RKO (cell line): ENCODE measurements at regions not wholly inside any gene's neighbourhood (a gene's known extent, or its start where the extent isn't known, plus 50 kb on each side); places are given as distances from the start of the nearest gene placed in this dataset.
A peak's percentile ranks its signal among the peaks of the same experiment; 100 is the strongest.

Experiments
- DNase-seq: peaks from one replicate; pipeline ENCODE4 v3.0.0-alpha.2; 2016; ENCODE audit warnings: low spot score

DNA sequence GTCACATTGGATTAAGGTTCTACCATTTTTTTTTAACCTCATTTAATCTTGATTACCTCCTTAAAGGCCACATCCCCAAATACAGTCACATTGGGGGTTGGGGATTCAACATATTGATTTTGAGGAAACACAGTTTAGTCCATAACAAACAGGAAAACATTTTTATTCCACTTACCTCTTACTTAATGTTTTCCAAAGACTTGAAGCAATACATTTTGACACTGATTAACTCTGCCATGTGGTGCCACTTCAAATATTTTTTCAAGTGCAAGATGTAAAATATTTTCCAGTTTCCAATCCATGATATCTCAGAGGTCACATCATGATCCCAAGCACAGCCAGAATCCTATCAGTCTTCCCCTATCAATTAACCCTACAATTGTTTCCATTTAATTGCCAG, 548.0 kb downstream of the CSNK1G3 start:
- no peak for DNase-seq

DNA sequence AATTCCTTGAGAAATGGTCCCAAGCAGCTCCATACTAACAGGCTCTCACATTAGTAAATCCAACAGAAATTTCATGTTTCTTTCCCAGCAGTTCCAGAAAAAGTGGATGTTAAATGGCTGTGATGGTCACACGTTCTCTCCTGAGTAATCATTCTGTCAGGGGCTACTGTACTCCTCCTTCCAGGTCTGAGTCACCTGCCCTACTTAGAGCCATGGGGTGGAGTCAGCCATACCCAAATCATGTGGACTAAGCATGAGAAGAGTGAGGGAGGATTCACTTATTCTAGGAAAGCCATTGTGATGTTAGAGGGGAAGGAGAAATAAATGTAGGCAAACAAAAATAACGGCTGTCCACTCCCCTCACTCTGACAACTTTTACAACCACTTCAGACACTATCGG, 547.2 kb downstream of the CSNK1G3 start:
- peak; percentile 24 for DNase-seq

DNA sequence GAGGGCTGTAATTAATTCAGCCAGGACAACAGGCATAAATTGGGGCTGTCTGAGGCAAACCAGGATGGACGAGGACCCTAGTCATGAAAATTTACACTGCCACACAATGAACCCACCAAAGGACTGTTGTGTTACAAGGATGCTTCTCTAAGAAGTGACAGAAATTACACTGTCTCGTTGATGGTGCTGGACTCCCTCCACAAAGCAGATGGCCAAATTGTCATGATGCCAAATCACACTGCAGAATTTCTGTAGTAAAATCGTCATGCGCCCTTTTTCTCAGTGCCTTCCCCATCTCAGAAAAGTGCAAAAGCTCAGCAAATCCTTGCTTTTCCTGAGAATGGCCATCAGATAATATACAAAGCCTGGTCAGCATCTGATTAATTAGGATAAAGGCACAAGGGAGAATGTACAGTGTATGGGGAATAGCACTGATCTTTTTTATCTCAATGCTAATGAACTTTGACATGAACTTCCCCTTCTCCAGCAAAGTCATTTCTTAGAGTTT, 545.8 kb downstream of the CSNK1G3 start:
- DNase-seq, result no peak

DNA sequence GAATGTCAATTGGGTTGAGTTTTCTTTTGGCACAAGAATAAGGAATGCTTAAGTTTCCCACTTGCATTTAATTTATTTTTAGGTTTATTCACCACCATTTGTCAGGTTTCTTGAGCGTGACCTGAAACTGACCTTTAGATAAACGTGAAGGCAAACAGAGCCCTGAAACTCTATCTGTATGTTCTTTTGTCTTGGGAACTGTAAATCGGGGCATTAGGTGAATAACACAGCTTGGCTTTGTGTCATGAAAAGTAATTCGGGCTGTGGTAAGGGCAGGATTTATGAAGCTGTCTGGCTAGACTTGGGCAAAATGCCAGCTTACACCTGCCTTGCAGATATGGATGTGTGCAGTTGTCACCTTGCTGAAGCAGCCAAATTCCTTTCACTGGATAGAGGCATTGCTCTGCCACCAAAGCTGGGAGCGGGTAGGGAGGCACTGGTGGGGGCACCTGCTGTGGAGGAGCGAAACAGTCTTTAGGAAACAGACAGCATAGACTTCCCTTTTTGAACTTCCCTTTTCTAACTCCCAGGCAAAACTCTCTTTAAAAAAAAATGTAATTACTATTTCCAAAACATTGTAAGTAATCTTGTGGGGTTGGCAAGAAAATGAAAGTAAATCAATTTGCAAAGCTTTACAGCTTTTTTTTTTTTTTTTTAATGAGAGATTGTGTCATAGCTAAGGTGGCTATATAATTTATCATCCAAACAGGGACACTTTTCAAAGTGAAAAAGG, 545.2 kb downstream of the CSNK1G3 start:
- no peak for DNase-seq

DNA sequence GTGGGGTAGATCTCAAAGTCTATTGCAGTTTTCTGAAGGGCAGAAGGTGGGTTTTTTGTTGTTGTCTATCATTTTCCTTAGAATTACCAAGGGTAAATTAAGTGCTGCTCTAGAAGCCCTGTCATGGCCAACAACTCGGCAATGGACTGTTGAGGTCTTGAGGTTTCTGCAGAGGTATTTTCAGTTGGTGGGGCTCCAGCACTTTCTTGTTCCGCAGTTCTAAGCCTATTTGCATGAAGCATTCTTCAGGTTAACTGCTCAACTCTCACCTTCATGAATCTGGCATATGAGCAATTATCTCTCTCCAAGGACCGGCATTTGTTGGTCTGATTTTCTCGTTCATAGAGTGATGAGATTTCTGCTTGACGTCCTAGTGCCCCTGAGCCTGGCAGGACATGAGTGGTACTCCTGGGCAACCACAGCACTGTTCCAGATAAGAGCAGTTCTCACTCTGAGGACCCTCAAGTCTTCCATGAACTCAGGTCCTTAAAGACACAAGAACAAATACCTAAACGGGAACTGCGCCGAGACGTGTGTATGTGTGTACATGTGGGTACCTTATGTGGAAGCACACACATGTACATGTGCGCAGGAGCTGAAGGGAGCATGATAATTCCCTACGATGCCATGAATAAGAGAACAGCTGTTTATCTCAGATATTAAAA, 544.5 kb downstream of the CSNK1G3 start:
- DNase-seq, result no peak

DNA sequence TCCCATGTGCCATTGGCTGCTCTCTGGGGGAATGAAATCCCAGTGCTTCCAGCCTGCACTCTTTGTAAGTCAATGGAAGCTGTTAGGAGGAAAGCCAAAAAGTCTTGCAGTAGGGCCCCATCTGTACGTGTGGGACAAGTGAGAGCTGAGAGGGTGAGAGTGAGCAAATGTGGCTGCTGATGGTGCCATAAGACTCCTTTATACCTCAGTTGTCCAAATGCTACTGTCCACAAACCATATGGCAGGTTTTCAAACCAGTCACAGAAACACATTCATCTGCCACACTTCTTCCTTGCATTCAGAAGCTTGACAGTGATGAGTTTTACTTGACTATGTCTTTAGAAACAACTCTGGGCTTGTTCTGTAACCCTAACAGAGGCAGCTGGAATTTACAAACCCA, 543.8 kb downstream of the CSNK1G3 start:
- no peak for DNase-seq

DNA sequence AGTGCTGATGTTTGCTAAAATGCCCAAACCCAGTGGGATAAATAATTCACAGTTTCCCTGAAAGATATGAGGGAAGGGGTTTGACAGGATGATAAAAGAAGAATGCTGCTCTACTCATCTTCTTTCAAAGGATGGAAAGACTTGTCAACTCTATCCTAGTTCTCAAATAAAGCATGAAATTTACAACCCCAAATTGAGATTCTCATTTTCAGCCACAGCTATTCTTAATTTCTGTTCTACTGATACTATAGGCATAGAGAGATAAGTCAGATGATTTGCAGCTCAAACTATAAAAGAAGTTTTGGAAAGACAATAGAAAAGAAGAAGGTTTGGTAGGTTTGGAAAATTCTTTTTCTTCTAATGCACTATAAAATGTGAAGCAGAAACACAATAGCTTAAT, 542.6 kb downstream of the CSNK1G3 start:
- no peak for DNase-seq

DNA sequence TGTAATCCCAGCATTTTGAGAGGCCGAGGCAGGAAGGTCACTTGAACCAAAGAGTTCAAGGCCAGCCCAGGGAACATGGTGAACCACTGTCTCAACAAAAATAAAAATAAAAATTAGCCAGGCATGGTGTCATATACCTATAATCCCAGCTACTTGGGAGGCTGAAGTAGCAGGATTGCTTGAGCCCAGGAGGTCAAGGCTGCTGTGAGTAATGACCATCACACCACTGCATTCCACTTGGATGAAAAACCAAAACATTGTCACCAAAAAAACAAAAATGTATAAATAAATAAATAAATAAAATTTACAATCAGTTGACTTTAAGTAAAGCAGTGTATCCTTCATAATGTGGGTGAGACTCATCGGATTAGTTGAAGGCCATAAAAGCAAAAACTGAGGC, 541.4 kb downstream of the CSNK1G3 start:
- no peak for DNase-seq

DNA sequence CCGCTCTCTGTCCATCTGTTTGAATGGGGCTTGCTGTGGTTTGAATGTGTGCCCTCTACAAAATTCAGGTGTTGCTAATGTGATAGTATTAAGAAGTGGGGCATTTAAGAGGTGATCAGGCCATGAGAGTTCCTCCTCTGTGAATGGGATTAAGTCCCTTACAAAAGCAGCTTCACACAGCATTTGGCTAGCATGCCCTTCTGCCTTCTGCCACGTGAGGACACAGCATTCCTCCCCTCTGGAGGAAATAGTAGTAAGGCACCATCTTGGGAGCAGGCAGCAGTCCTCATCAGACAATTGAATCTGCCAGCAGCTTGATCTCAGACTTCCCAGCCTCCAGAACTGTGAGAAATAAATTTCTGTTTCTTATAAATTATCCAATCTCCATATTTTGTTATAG, 540.2 kb downstream of the CSNK1G3 start:
- no peak for DNase-seq

DNA sequence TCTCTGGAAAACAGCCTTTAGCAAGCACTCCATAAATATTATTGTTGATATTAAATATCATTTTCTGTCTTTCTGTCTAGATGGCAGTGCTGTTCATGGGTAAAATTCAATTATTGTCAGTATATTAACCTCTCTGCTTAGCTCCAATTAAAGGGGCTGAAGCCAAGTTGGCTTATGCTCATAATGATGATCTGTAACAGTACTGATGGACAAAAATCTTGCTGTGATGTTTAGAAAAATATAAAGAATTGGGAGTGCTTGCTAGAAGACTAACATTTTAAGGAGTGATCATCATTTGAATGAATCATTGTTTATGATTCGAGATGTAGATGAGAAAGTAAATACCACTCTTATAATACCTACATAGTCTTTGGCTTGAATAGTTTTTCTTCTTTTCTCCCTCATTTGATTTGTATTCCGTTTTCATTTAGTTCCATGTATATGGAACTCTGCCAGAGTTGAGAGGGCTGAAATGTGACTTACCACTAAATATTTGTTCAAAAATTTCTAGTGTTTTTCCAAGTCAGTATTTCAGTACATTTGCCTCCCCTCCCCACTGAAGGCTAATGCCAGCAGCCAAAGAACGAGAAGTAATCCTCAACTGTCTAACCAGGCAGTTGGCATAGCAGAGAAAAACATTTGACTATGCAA, 538.3 kb downstream of the CSNK1G3 start:
- DNase-seq, result no peak

DNA sequence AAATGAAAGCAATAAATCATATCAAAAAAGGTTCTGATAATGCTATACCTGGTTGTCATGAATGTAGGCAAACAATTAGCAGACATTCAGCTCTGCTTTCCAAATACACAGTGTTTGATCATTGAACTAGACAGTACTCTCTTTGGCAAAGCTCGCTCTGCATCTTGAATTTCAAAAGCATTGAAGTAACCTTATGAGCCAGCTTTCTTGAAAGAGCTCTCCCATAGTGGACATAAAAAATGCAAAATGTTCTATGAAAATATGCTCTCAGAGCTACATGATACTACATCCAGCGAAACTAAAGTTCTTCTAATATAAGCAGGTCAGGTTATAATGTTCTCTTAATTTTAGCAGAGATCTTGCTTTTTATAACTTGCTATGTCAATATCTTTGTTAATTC, 533.4 kb downstream of the CSNK1G3 start:
- no peak for DNase-seq

DNA sequence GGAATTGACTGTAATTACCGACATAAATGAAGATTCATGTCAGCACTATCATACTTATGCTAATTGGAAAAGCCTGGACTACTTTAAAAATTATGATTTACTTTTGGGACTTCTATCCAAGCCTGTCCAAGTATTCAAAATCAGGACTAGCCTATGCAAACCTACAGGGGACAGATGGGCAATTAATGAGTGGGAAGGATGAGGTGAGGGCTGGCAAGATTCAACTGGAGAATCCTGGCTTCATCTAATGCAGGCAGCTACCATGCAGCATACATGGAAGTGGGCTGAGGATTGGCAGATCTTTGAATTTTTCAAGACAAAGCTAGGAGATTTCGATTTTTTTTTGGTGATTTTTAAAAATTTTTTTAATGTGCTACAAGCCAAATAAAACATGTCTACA, 532.6 kb downstream of the CSNK1G3 start:
- no peak for DNase-seq

DNA sequence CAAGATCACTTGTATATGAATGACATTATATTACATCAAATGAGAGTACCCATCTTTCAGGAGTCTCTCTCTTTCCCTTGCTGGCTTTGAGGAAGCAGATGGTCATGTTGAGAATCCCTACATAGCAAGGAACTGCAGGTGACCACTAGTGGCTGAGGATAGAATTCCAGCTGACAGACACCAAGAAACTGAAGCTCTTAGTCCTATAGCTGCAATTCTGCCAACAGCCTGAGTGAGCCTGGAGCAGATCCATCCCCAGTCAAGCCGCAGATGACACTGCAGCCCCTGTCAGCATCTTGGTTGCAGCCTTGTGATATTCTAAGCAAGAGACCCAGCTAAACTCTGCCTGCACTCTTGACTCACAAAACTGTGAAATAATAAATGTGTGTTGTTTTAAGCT, 531.5 kb downstream of the CSNK1G3 start:
- DNase-seq, result peak; percentile 87

DNA sequence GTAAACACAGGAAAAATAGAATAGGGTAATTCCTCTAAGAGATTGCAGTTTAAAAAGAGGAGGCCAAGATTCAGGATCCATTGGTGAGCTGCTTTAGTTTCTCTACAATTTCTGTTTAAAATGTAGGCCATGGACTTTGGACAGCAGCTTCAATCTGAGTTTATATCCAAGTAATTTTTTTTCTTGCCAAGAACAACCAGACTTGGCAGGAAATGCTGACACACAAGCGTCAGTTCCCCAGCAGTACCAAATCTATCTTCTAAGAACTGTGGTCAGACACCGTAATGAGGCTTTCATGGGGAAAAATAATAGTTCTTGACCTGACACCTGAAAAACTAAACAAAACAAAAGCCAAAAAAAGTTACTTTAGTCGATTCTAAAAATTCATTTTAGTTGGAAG, 528.8 kb downstream of the CSNK1G3 start:
- no peak for DNase-seq

DNA sequence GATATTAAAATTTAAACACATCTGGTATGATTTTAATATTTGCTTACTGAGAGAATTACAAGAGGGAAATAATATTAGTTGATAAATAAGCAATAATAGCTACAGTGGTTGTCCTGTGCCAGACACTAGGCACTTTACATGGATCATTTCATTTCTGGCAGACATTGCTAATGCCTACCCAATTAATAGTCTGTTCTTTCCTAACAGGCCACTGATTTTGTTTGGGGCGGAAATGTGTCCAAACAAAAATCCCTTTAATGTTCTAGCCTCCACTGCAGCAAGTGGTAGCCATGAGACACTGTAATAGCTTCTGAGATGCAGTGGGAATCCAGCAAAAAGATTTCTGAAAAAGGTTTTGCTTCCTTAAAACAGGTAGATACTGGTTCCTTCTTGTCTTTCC, 527.4 kb downstream of the CSNK1G3 start:
- no peak for DNase-seq

DNA sequence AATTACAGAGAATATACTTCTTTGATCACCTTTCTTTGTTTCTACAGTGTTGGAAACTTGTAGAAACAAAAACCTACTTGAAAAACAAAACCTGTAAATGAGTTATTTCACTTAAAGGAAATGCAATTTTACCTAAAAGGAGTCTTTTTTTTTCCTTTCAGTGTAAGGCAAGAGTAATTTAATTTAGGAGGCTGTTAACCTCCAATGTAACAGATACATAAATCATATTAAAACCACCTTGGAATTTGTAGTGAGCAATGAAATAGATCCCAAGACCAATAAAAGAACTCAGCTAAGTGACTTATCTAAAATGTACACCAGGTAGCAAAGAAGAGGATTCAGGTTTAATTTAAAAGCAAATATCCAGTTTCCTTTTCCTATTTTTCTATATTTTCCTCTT, 524.8 kb downstream of the CSNK1G3 start:
- no peak for DNase-seq

DNA sequence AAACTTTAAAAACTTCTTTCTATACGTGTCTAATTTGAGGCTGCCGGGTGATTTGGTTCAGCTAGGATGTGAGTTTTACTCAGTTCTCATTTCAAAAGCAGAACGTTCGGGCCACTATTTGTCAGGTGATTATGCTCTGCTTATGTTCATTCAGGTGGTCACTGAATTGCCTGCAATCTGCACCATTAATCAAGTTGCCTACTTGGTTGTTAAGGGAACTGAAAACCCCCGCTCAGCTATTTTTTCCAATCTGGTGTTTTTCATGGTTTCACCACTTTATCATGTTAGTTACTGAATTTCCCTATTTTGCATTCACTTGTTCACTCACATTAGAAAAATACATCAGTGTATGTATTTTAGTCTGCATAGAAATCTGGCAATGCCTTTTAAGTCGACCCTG, 523.0 kb downstream of the CSNK1G3 start:
- no peak for DNase-seq

DNA sequence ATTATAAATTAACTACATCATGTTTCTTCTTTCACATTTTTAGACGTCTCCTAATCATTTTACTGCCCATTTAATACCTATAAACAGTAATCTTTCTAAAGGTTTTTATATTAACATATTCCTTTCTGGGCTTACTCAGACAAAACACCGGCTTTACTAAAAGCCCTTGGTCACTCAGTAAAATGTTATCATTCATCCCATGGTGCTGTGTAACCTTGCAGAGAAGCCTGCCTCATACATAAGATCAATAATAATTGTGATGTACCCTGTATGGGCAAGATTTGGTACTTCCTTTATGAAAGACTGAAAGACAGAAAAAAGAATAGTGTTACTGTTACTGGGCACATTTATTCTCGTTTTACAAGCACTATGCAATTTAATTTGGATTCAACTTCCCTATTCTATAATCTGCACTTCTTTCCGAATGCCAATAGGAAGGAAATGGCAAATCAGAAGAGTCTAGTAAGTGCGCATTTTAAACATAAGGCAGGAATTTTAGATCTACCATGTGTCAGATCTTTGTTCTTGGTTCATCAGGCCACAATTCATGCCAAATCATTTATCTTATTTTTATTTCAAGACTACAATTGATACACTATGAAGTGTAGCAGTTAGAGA, 522.2 kb downstream of the CSNK1G3 start:
- no peak for DNase-seq

DNA sequence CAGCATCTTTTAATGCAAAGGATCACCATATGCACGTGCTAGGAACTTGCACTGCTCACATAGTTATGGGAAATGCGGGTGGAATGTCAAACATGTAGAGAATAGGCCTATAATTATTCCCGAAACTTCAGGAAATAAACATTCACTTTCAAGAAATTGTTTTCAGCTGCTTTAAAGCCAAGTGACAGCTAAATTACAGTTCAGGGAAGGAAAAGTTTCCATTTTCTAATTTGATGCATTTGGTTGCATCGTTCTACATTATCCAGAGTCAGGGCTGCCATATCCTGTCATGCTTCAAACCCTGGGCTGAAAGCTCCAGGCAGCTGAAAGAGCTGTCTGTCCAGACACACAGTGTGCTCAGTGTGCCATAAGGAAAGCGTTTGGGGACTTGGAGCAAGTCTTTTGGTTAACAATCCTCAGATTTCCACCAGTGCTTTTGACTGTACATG, 518.1 kb downstream of the CSNK1G3 start:
- DNase-seq, result no peak

DNA sequence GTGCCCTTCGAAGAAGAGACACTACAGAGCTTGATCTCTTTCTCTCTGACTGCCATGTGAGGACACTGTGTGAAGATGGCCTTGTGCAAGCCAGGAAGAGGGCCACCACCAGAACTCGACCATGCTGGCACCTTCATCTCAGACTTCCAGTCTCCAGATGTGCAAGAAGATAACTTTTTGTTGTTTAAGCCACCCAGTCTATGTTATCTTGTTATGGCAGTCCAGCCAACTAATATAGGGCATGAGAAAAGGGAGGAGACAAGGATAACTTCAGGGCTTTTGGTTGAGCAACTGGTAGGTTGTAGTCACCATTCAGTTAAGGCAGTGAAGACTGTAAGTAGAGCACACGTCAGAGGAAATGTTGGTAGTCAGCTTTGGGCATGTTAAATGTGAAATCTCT, 515.5 kb downstream of the CSNK1G3 start:
- DNase-seq, result no peak

DNA sequence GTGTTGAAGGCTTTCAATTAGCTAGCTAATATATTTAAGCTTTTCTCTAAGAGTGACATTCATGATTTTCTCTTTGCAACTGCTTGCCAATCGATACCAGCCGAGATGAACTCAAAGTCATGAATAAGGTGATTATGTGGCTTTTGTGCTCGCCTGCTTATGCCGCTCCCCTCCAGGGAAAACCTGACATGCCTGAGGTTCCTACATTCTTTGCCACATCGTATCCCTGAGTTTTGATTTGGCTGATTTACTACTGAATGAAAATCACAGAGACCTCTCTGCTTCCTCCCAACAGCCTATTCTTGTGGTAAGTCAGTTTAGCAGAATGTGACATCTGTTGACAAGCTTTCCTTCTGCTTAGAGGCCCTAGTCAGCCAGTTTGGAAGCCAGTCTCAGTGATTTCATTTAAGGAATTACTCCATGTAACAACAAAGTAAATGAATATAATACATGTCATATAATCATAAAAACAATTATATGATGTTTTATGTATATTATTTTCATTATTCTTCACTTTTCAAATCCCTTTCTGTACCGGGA, 513.4 kb downstream of the CSNK1G3 start:
- DNase-seq, result no peak

DNA sequence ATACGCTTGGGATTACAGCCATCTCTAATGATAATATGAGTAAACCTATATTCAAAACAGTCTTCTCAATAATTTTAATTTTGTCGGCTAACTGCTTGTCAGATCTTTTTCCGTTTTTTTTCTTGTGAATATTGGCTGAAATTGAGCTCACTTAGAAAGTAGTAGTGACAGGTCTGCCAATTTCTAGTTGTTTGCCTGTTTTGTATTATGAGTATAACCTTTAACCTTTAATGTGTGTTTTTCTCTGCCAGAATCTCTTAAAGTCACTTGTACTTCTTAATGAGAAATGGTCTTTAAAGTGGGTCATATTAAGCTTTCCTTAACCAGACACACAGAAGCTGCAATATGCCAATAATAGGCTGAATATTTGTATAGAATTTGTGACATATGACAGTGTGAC, 511.0 kb downstream of the CSNK1G3 start:
- DNase-seq, result no peak

DNA sequence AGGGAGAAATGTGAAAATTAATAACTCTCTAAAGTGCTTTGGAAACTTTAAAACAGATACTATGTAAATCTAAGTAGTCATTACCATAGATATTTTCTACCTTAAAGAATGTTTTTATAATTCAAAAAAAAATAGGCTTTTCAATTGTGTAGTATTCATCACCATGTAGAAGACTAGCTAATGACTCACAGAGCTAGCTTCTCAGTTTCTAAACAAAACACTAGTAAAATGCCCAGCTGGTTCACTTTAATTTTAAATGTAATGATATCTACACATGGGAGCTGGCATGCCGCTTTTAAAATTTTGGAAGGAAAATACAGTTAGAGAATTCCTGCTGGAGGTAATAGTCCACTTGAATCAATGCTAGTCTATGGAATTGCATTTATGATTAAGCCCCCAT, 509.8 kb downstream of the CSNK1G3 start:
- DNase-seq, result no peak
